NOMO-1 treated with dmso at 0.1 percent for 144 hours (cell line): ENCODE measurements at regions not wholly inside any gene's neighbourhood (a gene's known extent, or its start where the extent isn't known, plus 50 kb on each side); places are given as distances from the start of the nearest gene placed in this dataset.

Experiments
- DNase-seq: peaks from one replicate; lab custom pipeline; 2025; ENCODE audit not compliant: unreplicated experiment; lab: John Stamatoyannopoulos, UW

- no peak for DNase-seq
Measured at GRCh38 chr2:145184741-145185651, 665.1 kb upstream of the ZEB2 start.

- DNase-seq = no peak
Measured at GRCh38 chr2:145169285-145169684, 649.4 kb upstream of the ZEB2 start.

GRCh38 chr2:145168091-145168490 is 648.2 kb upstream of the ZEB2 start:
- no peak for DNase-seq

GRCh38 chr2:145166731-145167302 is 646.9 kb upstream of the ZEB2 start:
- no peak for DNase-seq

GRCh38 chr2:145161656-145162055 is 641.7 kb upstream of the ZEB2 start:
- no peak for DNase-seq

DNA sequence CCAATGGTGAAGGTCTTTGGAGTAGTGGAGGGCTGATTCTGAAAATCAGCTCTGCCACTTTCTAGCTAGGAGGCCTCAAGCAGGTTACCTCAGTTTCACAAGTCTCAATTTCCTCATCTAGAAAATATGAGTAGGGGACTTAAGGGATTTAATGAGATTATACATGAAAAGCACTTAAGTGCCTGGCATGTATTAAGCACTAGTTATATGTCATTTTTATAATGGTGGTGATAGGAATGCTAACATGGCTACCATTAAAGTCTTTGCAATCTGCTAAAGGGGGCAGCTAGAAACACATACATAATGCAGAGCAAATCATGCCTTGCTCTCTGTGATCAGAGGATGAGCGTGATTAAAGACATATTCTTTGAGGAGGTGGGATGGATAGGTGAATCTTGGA is 640.9 kb upstream of the ZEB2 start:
- no peak for DNase-seq

DNA sequence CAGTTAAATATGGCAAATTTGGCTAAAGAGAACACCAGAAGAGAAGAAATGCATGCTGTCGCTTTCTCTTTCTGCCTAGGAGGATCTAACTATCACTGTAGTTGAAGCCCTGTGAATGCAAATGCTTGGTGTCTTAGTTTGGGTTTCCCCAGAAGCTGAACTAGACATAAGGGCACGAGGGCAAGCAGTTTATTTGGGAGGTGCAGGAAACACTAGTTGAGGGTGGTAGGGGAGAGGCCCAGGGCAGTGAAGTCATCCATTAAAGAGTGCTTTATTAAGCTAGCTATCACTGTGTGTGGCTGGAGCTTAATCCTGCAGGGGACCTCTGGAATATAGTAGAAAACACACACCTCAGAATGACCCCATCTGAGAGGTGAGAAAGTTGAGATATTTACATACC is 639.8 kb upstream of the ZEB2 start:
- DNase-seq = no peak

GRCh38 chr2:145157741-145158591 is 638.0 kb upstream of the ZEB2 start:
- DNase-seq = peak; percentile 49

GRCh38 chr2:145157036-145157675 is 637.2 kb upstream of the ZEB2 start:
- DNase-seq = no peak

GRCh38 chr2:145156199-145156598 is 636.3 kb upstream of the ZEB2 start:
- DNase-seq = no peak

DNA sequence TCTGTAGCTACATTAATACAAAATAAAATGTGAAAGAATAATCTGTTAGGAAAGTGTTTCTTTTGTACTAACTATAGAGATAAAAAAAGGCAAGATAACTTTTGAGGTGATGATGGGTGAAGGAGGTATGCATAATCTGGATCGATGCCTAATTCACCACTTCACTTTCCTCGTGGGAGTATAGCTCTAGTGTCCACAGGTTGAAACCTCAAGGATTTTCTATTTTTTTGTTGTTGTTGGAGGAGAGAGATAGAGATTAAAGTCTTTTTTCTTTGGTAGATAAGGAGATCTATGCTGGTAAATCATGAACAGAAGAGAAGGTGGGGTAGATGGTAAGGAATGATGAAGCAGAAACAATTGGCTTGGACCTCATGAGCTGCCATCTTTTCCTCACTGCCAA is 635.3 kb upstream of the ZEB2 start:
- no peak for DNase-seq

- no peak for DNase-seq
Measured at GRCh38 chr2:145154731-145155130, 634.8 kb upstream of the ZEB2 start.

DNA sequence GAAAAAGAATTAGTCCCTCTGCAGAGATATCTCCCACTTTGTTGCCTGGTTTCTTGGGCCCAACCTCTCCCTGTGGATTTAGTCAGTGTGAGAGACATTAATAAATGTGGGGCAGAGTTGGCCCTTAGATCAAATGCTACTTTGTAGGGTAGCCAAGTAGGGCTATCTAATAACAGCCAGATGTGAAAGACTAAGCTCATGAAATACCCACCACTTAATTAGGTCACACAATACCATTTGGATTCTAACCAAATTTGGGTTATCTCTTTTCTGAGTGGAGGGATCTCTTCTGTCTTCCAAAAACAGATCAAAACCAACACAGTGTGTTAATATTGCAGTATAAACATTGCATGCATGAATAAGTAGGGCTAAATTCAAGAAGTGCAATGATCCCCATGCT is 626.8 kb upstream of the ZEB2 start:
- no peak for DNase-seq

DNA sequence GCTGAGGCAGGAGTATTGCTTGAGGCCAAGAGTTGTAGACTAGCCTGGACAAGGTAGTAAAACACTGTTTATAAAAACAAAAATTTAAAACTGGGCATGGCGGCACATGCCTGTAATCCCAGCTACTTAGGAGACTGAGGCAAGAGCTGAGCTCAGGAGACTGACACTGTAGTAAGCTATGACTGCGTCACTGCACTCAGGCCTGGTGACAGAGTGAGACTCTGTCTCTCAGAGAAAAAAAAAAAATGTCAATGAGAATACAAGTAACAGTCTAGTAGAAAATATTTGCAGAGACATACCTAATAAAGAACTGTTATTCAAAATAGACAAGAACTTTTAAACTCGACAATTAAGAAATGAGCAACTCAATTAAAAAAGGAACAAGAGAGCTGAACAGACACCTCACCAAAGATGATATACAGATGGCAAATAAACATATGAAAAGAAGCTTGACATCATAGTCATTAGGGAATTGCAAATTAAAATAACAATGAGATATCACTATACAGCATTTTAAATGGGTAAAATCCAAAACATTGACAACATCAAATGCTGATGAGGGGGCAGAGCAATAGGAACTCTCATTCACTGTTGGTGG is 624.3 kb upstream of the ZEB2 start:
- no peak for DNase-seq

DNA sequence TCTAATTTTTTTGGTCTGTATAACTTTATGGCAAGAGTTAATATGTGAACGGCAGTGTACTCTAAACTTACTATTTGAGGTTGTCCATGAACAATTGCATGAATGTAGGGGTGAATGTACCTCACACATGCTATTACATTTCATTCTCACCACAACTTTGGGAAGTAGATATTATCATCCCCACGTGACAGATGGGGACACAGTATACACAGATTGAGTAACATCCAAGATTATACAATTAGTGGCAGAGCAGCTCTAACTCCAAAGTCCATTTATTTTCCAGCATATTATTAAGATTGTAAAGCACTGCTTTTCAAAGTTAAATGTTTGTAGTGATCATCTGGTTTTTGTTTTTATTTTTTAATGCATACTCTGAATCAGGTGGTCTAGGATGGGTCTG is 622.1 kb upstream of the ZEB2 start:
- DNase-seq = peak; percentile 61

- no peak for DNase-seq
Measured at GRCh38 chr2:145140658-145141057, 620.7 kb upstream of the ZEB2 start.

GRCh38 chr2:145138626-145139025 is 618.7 kb upstream of the ZEB2 start:
- DNase-seq = no peak

DNA sequence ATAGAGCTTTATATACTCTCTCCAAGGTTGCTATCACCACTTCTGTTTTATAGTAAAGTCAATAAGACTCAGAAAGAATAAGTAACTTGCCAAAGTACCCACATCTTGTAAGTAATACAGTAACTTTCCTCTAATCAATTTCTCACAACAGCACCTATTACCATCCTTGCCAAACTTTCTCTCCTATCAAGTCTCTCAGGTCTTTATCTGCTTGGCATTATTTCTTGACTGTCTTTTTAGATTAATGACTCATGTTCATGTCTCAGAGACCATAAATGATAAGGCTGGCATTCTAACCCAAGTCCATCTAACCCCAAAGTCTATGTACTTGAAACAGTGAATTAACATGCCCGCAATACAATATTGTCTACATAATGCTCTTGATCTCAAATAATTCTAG is 618.0 kb upstream of the ZEB2 start:
- DNase-seq = no peak

- no peak for DNase-seq
Measured at GRCh38 chr2:145137211-145137610, 617.3 kb upstream of the ZEB2 start.

- no peak for DNase-seq
Measured at GRCh38 chr2:145136702-145137101, 616.8 kb upstream of the ZEB2 start.

DNA sequence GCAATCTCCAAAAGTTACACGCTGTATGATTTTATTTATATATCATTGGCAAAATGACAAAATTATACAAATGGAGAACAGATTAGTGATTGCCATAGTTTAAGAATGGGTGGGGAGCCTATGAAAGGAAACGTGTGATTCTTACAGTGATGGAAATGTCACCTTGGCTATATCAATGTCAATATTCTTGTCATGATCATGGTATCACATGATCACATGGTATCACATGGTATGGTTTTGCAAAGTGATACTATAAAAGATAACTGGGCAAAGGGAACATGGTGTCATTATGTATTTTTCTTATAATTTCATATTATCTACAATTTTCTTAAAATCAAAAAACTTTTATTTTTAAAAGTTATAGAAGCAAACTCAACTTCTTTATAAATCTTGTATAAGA is 606.2 kb upstream of the ZEB2 start:
- DNase-seq = no peak
